Muscle of arm (tissue), 1 donor: ENCODE measurements at regions not wholly inside any gene's neighbourhood (a gene's known extent, or its start where the extent isn't known, plus 50 kb on each side); places are given as distances from the start of the nearest gene placed in this dataset.

ENCODE experiments used
- DNase-seq: peaks from one replicate; pipeline ENCODE4 v3.0.0-alpha.2; 2013

- no peak for DNase-seq
Measured at GRCh38 chr2:219998107-219998506, 370.7 kb downstream of the SLC4A3 start.

GRCh38 chr2:219998714-219999227 is 371.3 kb downstream of the SLC4A3 start:
- DNase-seq = no peak

GRCh38 chr2:220000080-220000479 is 372.6 kb downstream of the SLC4A3 start:
- no peak for DNase-seq

- no peak for DNase-seq
Measured at GRCh38 chr2:220000586-220000985, 373.2 kb downstream of the SLC4A3 start.

- no peak for DNase-seq
Measured at GRCh38 chr2:220001751-220002150, 374.3 kb downstream of the SLC4A3 start.

- DNase-seq = no peak
Measured at GRCh38 chr2:220002251-220002650, 374.8 kb downstream of the SLC4A3 start.

GRCh38 chr2:220002699-220003098 is 375.3 kb downstream of the SLC4A3 start:
- DNase-seq = no peak

- DNase-seq = no peak
Measured at GRCh38 chr2:220005362-220005761, 377.9 kb downstream of the SLC4A3 start.

- no peak for DNase-seq
Measured at GRCh38 chr2:220006152-220006621, 378.8 kb downstream of the SLC4A3 start.

- DNase-seq = no peak
Measured at GRCh38 chr2:220011859-220012258, 384.4 kb downstream of the SLC4A3 start.

GRCh38 chr2:220014961-220015360 is 387.5 kb downstream of the SLC4A3 start:
- DNase-seq = no peak

- DNase-seq = no peak
Measured at GRCh38 chr2:220015576-220015975, 388.1 kb downstream of the SLC4A3 start.

- DNase-seq = no peak
Measured at GRCh38 chr2:220025207-220025606, 397.8 kb downstream of the SLC4A3 start.

- no peak for DNase-seq
Measured at GRCh38 chr2:220029013-220029412, 401.6 kb downstream of the SLC4A3 start.

GRCh38 chr2:220033546-220033945 is 406.1 kb downstream of the SLC4A3 start:
- no peak for DNase-seq

GRCh38 chr2:220034426-220035130 is 407.1 kb downstream of the SLC4A3 start:
- no peak for DNase-seq

GRCh38 chr2:220036431-220036830 is 409.0 kb downstream of the SLC4A3 start:
- DNase-seq = no peak

- no peak for DNase-seq
Measured at GRCh38 chr2:220040346-220040745, 412.9 kb downstream of the SLC4A3 start.

GRCh38 chr2:220041447-220041846 is 414.0 kb downstream of the SLC4A3 start:
- no peak for DNase-seq

- no peak for DNase-seq
Measured at GRCh38 chr2:220043155-220043989, 415.9 kb downstream of the SLC4A3 start.

GRCh38 chr2:220043990-220044335 is 416.5 kb downstream of the SLC4A3 start:
- no peak for DNase-seq

- DNase-seq = no peak
Measured at GRCh38 chr2:220044383-220044782, 417.0 kb downstream of the SLC4A3 start.

GRCh38 chr2:220046507-220046906 is 419.1 kb downstream of the SLC4A3 start:
- no peak for DNase-seq
